Activated T-helper 17 cell treated with anti-CD3 and anti-CD28 coated beads, Interleukin-2, amount 50 U/mL, for 72 hours (primary cell): ENCODE measurements at regions not wholly inside any gene's neighbourhood (a gene's known extent, or its start where the extent isn't known, plus 50 kb on each side); places are given as distances from the start of the nearest gene placed in this dataset.

Experiments
- ATAC-seq: fragments of 150-1000 bp; cut with Tn5 transposase; replicated peaks from 2 replicates; pipeline ENCODE4 v1.10.0; 2021; ENCODE audit warnings: mild to moderate bottlenecking, moderate library complexity
- H3K27ac Mint-ChIP-seq: one replicate; pipeline ENCODE4 v1.8.0; 2022; ENCODE audit warnings: mixed read lengths
- H3K27me3 Mint-ChIP-seq: one replicate; pipeline ENCODE4 v1.8.0; 2022; ENCODE audit warnings: mixed read lengths
- H3K36me3 Mint-ChIP-seq: one replicate; pipeline ENCODE4 v1.8.0; 2022; ENCODE audit warnings: low read depth, mild to moderate bottlenecking, mixed read lengths
- H3K4me1 Mint-ChIP-seq: one replicate; pipeline ENCODE4 v1.8.0; 2022; ENCODE audit warnings: mixed read lengths
- H3K4me3 Mint-ChIP-seq: one replicate; pipeline ENCODE4 v1.8.0; 2022; ENCODE audit warnings: mild to moderate bottlenecking, mixed read lengths
- H3K9me3 Mint-ChIP-seq: one replicate; pipeline ENCODE4 v1.8.0; 2022; ENCODE audit warnings: mixed read lengths

DNA sequence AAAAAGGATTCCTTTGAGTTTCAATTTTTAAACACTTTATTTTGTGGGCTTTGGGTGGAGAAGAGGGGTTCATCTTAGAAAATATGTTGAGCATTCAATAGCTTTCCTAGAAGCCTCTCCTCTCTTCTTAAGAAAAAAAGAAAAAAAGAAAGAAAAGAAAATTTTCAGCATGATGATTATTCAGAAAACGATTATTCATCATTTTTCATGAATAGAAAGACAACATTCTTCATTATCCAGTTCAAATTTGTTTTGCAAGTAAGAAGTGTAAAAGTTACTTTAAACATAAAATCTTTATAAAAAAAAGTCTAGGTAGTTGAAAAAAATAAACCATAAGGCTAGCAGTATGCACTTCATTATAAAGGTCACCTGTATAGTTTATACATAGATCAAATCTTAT is 636.5 kb downstream of the IRX1 start:
- Mint-ChIP-seq H3K36me3 (no peaks in the 10 kb centered on the region), H3K27me3 (no peaks in the 10 kb centered on the region), H3K9me3 (peaks cover 20% of the 10 kb centered on the region), H3K4me3 (no peak overlapping the region), H3K27ac (no peak overlapping the region), H3K4me1 (no peaks in the 10 kb centered on the region)
- no peak for ATAC-seq

DNA sequence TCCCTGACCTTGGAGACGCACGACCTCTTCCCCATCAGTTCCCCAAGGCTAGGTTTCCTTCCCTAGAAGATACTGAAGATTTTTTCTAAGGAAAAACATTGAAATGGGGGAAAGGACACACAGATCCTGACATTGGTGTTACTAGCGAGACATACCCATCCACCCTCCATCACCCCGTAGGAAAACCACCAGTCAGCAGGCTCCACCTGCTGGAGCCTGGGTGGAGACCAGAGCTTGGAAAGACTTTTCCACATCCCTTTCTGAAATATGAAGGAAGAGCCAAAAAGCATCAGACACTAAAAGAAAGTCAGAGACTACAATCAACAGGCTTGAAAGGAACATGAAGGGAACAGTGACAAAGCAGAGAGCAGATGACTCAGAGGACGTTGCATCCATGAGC is 638.0 kb downstream of the IRX1 start:
- Mint-ChIP-seq H3K27me3 (no peaks in the 10 kb centered on the region), H3K4me3 (no peak overlapping the region), H3K27ac (no peak overlapping the region), H3K36me3 (no peaks in the 10 kb centered on the region), H3K9me3 (peaks cover 25% of the 10 kb centered on the region), H3K4me1 (no peaks in the 10 kb centered on the region)
- no peak for ATAC-seq

DNA sequence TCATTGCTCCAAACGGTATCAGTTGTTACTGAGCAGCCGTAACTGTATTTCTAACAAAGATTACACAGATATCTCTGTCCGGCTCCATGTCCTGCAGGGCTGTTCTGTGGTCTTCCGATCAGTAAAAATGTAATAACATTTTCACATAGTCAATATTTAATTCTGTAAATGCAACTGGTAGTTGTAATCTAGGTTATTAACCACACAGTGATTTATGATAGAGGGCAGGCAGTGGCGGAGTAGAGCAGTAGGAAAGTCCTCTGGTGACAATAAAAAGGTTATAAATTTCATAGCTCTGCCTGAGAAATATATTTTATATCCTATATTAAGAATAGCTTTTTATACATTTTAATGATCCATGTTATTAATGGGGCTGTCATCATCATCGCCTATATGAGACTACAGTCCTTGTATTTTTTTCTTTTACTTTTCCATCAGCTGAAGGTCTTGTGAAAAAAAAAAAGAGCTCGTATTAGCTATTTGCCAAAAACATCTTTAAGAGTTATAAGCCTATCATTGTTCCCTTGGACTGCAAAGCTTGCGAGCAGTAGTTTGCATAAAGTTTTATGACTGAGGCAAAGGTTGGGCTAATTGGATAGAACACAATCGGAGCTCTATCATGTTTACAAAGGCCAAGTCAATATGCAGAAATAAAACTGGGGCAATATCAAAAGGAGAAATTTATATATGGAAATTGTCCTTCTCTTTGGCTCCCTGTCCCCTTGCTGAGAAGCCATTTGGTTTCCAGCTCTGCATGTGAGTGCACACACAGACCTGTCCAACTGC is 648.0 kb downstream of the IRX1 start:
- H3K27me3 Mint-ChIP-seq, result no peaks in the 10 kb centered on the region
- no peak for ATAC-seq
- no peaks in the 10 kb centered on the region for H3K36me3 Mint-ChIP-seq
- no peak overlapping the region for H3K27ac Mint-ChIP-seq
- peaks cover 23% of the 10 kb centered on the region for H3K9me3 Mint-ChIP-seq
- H3K4me1 Mint-ChIP-seq, result no peaks in the 10 kb centered on the region
- no peak overlapping the region for H3K4me3 Mint-ChIP-seq

DNA sequence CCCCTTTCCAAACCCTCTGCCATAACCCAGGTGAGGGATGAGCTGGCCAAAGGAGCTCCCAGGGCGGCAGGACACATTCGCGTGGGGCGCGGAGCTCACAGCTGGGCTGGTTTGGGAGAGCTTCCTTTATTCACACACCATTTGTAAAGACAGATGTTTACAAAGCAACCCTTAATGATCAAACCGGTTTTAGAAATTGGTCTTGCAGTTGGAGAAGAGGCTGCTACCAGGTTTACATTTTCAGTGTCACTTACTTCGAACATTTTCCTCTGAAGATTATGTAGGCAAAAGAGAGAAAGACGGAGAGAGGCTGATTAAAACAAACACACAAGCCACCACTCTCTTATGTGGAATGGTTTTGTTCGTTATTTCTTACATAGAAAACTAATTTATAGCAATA is 648.7 kb downstream of the IRX1 start:
- Mint-ChIP-seq H3K4me3 (no peak overlapping the region), H3K36me3 (no peaks in the 10 kb centered on the region), H3K9me3 (peaks cover 17% of the 10 kb centered on the region), H3K27me3 (no peaks in the 10 kb centered on the region), H3K27ac (no peak overlapping the region), H3K4me1 (no peaks in the 10 kb centered on the region)
- ATAC-seq, result no peak

DNA sequence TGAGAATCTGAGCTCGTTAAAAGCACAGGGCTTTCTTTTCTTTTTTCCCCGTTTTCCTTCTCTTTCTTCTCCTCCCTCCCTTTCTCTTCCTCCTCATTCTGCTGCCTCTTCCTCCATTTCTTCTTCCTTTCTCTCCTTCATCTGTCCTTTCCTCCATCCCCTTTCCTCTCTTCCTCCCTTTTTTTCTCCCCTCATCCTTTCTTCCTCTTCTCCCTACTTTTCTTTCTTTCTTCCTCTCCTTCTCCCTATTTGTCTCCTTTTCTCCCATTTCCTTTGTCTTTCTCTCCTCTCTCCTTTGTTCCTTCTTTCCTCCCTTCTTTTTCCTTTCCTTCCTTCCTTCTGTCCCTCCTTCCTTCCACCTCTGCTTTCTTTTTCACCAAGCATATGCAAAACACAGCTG is 649.4 kb downstream of the IRX1 start:
- Mint-ChIP-seq H3K27me3 (no peaks in the 10 kb centered on the region), H3K4me1 (no peaks in the 10 kb centered on the region), H3K9me3 (peaks cover 14% of the 10 kb centered on the region), H3K4me3 (no peak overlapping the region), H3K36me3 (no peaks in the 10 kb centered on the region), H3K27ac (no peak overlapping the region)
- no peak for ATAC-seq

DNA sequence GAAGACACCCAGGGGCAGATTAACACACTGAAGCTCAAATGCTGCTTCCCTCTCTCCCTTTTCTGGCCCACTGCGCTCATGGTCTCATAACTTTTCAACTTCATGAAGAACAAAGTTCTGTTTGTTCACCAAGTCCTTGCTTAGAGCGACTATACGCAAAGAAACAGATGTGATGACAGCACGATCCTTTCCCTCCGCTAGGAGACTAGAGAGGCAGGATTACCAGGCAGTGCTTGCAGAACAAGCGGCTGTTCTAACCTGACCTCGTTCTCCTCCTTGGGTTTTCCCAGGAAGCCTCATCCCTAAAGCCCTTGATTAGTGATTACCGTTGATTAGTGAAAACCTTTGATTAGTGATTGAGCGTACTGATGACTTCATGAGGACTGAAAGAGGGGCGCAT is 649.9 kb downstream of the IRX1 start:
- no peak overlapping the region for H3K27ac Mint-ChIP-seq
- H3K4me1 Mint-ChIP-seq, result no peaks in the 10 kb centered on the region
- H3K36me3 Mint-ChIP-seq, result no peaks in the 10 kb centered on the region

DNA sequence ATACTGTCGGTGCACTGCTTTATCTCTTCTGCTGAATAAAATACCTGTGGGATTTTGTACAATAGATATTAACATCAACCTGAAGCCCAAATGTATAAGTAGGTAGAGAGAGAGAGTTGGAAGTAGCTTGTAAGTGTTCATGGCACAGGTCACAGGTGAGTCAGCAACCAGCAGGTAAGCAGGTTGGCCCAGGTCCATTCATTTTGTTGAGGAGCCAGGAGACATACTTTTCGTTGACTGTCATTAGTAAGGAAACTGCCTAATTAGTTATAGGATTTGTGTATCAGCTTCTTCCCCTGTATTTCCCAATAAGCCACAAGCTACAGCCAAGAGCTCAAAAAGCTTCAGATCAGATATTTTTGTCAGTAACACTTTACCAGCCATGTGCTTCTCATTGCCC is 650.8 kb downstream of the IRX1 start:
- H3K4me3 Mint-ChIP-seq, result no peak overlapping the region
- ATAC-seq, result no peak

More for the DNA sequence above, 649.9 kb downstream of the IRX1 start:
- Mint-ChIP-seq H3K27me3 (no peaks in the 10 kb centered on the region), H3K9me3 (peaks cover 14% of the 10 kb centered on the region), H3K4me3 (no peak overlapping the region)
- no peak for ATAC-seq

DNA sequence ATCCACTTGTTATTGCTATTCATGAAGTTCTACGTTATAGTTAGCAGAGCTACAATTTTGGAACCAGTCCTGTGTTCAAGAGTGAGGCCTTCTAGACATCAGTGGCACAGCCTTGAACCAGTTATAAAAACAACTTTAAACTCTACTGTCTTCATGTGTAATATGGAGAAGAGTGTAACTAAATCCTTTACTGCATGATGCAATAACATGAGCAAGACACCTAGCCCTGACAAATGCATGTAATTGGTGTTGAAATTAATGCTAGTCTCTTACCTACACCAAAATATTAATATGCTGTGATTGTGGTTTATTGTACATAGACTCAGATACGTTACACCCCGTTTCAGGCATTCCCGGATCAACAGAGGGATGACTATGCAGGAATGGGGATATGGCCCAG is 654.6 kb downstream of the IRX1 start:
- no peaks in the 10 kb centered on the region for H3K36me3 Mint-ChIP-seq
- H3K27ac Mint-ChIP-seq, result no peak overlapping the region
- no peaks in the 10 kb centered on the region for H3K4me1 Mint-ChIP-seq
- H3K9me3 Mint-ChIP-seq, result peaks cover 19% of the 10 kb centered on the region
- H3K4me3 Mint-ChIP-seq, result no peak overlapping the region
- no peaks in the 10 kb centered on the region for H3K27me3 Mint-ChIP-seq
- ATAC-seq, result no peak

More for the DNA sequence above, 650.8 kb downstream of the IRX1 start:
- Mint-ChIP-seq H3K27ac (no peak overlapping the region), H3K36me3 (no peaks in the 10 kb centered on the region), H3K9me3 (peaks cover 16% of the 10 kb centered on the region), H3K27me3 (no peaks in the 10 kb centered on the region), H3K4me1 (no peaks in the 10 kb centered on the region)

DNA sequence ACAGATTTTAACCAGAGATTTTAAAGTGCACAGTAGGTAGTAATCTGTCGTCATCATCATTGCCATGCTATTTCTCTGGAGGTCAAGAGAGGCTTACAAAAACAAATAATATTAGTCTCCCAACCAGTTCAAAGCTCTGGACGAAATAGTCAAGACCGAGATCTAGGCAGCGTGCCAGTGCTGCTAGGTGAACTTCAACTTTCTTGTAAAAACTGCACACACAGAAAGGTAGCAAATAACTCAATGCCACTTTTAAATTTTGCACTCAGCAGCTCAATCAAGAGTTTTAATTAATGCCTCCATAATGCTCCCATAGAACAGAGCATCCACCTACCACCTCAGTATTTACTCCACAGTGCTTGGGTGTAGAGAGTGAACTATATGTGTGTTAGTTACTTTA is 656.8 kb downstream of the IRX1 start:
- no peak for ATAC-seq
- Mint-ChIP-seq H3K4me3 (no peak overlapping the region), H3K27ac (no peak overlapping the region)

DNA sequence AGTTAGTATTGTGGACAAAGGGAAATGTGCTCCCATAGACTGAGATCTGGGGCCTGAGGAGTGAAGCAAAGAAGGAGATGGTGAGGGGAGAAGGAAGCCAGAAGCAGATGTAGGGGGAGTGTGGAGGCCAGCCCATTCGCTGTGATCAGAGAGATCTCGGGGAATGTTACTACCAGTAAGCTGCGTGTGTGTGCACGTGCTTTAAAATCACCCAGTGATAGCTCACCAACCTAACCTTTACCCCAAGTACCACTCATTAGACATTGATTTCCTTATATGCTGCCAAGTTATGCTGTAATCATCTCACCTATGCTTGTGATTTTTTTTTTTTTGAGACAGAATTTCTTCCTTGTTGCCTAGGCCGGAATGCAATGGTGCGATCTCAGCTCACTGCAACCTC is 659.1 kb downstream of the IRX1 start:
- peaks cover 20% of the 10 kb centered on the region for H3K9me3 Mint-ChIP-seq
- H3K4me3 Mint-ChIP-seq, result no peak overlapping the region
- no peaks in the 10 kb centered on the region for H3K36me3 Mint-ChIP-seq
- ATAC-seq, result no peak
- H3K4me1 Mint-ChIP-seq, result no peaks in the 10 kb centered on the region
- H3K27ac Mint-ChIP-seq, result no peak overlapping the region
- H3K27me3 Mint-ChIP-seq, result no peaks in the 10 kb centered on the region

More for the DNA sequence above, 656.8 kb downstream of the IRX1 start:
- H3K36me3 Mint-ChIP-seq, result no peaks in the 10 kb centered on the region
- H3K4me1 Mint-ChIP-seq, result no peaks in the 10 kb centered on the region
- peaks cover 17% of the 10 kb centered on the region for H3K9me3 Mint-ChIP-seq
- H3K27me3 Mint-ChIP-seq, result no peaks in the 10 kb centered on the region

DNA sequence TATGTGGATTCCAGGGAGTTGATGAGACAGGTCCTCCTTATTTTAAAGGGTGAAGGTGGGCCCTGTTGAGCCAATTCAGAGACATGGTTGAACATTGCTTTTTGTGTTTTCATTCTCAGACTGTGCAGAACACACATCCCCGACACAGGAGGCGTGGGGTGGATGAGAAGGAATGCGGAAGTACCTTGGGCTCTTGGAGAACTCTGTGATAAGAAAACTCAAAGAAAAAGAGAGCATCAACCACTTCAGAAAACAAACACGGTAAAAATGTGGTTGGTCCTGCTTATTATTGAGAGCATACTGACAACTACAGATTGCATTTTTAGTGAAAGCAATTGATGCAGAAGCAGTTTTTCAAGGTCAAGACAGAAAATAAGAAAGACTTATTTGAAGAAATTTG is 659.8 kb downstream of the IRX1 start:
- ATAC-seq, result no peak
- H3K27me3 Mint-ChIP-seq, result no peaks in the 10 kb centered on the region
- H3K9me3 Mint-ChIP-seq, result peaks cover 20% of the 10 kb centered on the region
- no peak overlapping the region for H3K4me3 Mint-ChIP-seq
- H3K4me1 Mint-ChIP-seq, result no peaks in the 10 kb centered on the region
- H3K27ac Mint-ChIP-seq, result no peak overlapping the region
- no peaks in the 10 kb centered on the region for H3K36me3 Mint-ChIP-seq

DNA sequence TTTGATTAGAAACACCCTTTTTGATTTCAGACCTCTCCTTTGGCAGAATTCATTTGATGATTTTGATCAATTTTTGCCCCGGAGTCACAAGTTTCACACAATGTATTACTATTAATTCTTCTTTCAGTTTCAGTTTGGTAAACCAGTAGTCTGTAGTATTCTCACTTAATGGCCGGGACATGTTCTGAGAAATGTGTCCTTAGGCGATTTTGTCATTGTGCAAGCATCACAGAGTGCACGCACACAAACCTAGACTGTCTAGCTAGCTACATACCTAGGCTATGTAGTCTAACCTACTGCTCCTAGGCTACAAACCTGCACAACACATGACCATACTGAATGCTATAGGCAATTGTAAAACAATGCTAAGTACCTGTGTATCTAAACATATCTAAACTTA is 662.5 kb downstream of the IRX1 start:
- ATAC-seq, result no peak
- Mint-ChIP-seq H3K27ac (no peak overlapping the region), H3K27me3 (no peaks in the 10 kb centered on the region), H3K36me3 (no peaks in the 10 kb centered on the region), H3K9me3 (peaks cover 21% of the 10 kb centered on the region), H3K4me3 (no peak overlapping the region), H3K4me1 (no peaks in the 10 kb centered on the region)

DNA sequence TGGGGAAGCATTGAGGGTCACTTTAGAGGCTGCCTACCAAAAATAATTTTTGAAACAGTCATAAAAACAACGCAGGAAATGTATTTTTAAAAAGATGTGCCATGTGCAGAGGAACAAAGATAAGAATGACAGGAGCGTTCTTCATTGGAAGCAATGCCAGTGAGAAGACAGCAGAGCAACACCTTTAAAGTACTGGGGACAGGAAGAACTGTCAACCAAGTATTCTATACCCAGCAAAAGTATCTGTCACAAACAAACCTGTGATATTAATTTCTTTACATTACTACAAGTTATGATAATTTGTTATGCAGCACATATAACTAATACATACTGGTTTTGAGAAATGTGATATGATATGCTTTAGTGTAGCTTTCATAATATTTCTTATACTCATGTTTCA is 675.6 kb downstream of the IRX1 start:
- ATAC-seq, result no peak
- H3K4me1 Mint-ChIP-seq, result no peaks in the 10 kb centered on the region
- H3K27ac Mint-ChIP-seq, result no peak overlapping the region
- no peaks in the 10 kb centered on the region for H3K27me3 Mint-ChIP-seq
- H3K4me3 Mint-ChIP-seq, result no peak overlapping the region
- H3K9me3 Mint-ChIP-seq, result peaks cover 15% of the 10 kb centered on the region
- H3K36me3 Mint-ChIP-seq, result no peaks in the 10 kb centered on the region

DNA sequence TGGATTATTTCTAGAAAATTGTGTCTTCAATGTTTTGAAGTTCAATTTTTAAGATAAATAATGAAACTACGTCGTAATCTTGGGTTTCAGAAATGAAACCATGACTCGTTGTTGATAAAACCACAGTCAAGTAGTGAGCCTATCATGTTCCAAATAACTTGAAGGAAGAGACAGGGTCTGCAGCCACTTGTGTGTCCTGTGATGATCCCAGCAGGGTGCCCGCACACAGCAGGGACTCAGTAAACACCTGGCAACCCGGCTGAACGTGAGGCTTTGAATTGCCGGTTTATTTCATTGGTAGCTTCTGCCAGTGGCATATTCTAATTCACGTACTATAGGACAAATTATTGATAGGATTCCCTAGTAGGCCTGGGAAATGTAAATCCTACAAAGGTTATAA is 679.6 kb downstream of the IRX1 start:
- Mint-ChIP-seq H3K27ac (no peak overlapping the region), H3K27me3 (no peaks in the 10 kb centered on the region), H3K9me3 (peaks cover 7% of the 10 kb centered on the region), H3K4me3 (no peak overlapping the region), H3K4me1 (no peaks in the 10 kb centered on the region), H3K36me3 (no peaks in the 10 kb centered on the region)
- no peak for ATAC-seq

DNA sequence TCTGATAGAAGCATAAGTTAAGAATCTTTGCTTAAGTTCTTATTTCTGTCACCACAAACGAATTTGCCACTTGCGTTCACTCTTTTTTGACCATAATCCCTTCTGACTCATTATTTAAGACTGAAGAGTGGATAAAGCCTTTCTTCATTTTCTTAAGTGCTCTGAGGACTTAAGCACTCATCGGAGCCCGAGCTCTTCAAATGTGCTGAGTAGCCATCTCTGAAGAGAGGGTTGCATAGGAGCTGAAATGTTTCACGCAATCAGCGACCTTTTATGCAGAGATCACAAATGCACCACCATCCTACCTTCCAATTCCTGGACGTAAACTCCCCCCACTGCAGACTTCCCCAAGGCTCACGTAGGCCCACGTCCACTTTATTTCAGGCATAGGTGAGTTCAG is 699.2 kb downstream of the IRX1 start:
- Mint-ChIP-seq H3K27me3 (no peaks in the 10 kb centered on the region), H3K4me1 (no peaks in the 10 kb centered on the region)

More for the DNA sequence above, 699.2 kb downstream of the IRX1 start:
- no peak overlapping the region for H3K4me3 Mint-ChIP-seq
- no peak for ATAC-seq
- H3K27ac Mint-ChIP-seq, result no peak overlapping the region
- peaks cover 17% of the 10 kb centered on the region for H3K9me3 Mint-ChIP-seq
- H3K36me3 Mint-ChIP-seq, result no peaks in the 10 kb centered on the region
